HepG2 (cell line): ENCODE measurements at regions not wholly inside any gene's neighbourhood (a gene's known extent, or its start where the extent isn't known, plus 50 kb on each side); places are given as distances from the start of the nearest gene placed in this dataset.

Experiments
- ATAC-seq: fragments of 200-7000 bp; cut with Tn5 transposase; 3 replicates; pipeline ENCODE4 v1.9.1; 2020; ENCODE audit warnings: mild to moderate bottlenecking, moderate library complexity
- BruUV-seq: library from RNA; stranded (reverse); fragments of 400-500 nt; replicated peaks from 2 replicates; lab custom pipeline; 2021; lab: Mats Ljungman, UMichigan
- CTCF ChIA-PET: fragments of 300-600 bp; formaldehyde crosslinking; extraction: SDS; loops from one replicate; lab custom pipeline; 2021; ENCODE audit warnings: low total read pairs, inconsistent platforms, low intra/inter-chr PET ratio; lab: Yijun Ruan, JAX
- POLR2A ChIA-PET: fragments of 350-600 bp; sonication (Branson Sonifier 250); formaldehyde crosslinking; loops from one replicate; lab custom pipeline; 2020; ENCODE audit warnings: antibody characterized with exemption, inconsistent platforms; lab: Yijun Ruan, JAX
- DNase-seq: peaks from one replicate; pipeline ENCODE4 v3.0.0-alpha.2; 2015; ENCODE audit warnings: low spot score
- FAIRE-seq: peaks from 3 replicates; lab custom pipeline; 2011; peaks lifted over from hg19 to GRCh38; lab: Jason Lieb, UNC
- H2AFZ ChIP-seq: one replicate; pipeline ENCODE4 v1.6.1; 2011; ENCODE audit warnings: low read length, inconsistent platforms
- H3K27ac ChIP-seq: fragments of 300-600 bp; 3 replicates; pipeline ENCODE4 v1.8.0; 2011; ENCODE audit warnings: mixed run types, mild to moderate bottlenecking, mixed read lengths, low read length, inconsistent platforms; ENCODE audit not compliant: insufficient read depth; ENCODE audit errors: extremely low read length
- H3K27me3 ChIP-seq, 2 experiments: fragments of 200-600 bp in 1 of 2; 2 replicates in 1 of 2; 3 replicates in 1 of 2; pipeline versions ENCODE4 v1.6.0 to v1.8.0; 2011; ENCODE audit warnings: low read length in 2 of 2, mild to moderate bottlenecking in 2 of 2, moderate library complexity in 2 of 2, inconsistent platforms in 1 of 2; ENCODE audit not compliant: insufficient read depth in 2 of 2, control insufficient read depth in 1 of 2
- H3K36me3 ChIP-seq, 2 experiments: fragments of 200-600 bp in 1 of 2; replicated peaks in 1 of 2; 2 replicates in 1 of 2; 3 replicates in 1 of 2; pipeline versions ENCODE4 v1.5.1 to v1.8.0; 2011; ENCODE audit warnings: low read length in 2 of 2, inconsistent platforms in 1 of 2; ENCODE audit not compliant: insufficient read depth in 2 of 2, control insufficient read depth in 1 of 2
- H3K4me1 ChIP-seq: 2 replicates; pipeline ENCODE4 v1.5.1; 2012; ENCODE audit warnings: low read length, inconsistent platforms; ENCODE audit not compliant: insufficient read depth
- H3K4me2 ChIP-seq: 2 replicates; pipeline ENCODE4 v1.6.0; 2011; ENCODE audit warnings: low read depth, low read length, inconsistent platforms
- H3K4me3 ChIP-seq, 3 experiments: fragments of 200-600 bp in 1 of 3; sonication (generic), shearing (Covaris generic) in 1 of 3; replicated peaks in 1 of 3; 2 replicates each; pipeline ENCODE4 v1.5.1; 2011 to 2016; ENCODE audit warnings: low read length in 3 of 3, inconsistent platforms in 2 of 3, low read depth in 2 of 3, mild to moderate bottlenecking in 2 of 3, control low read depth in 1 of 3, mixed read lengths in 1 of 3; ENCODE audit not compliant: insufficient read depth in 1 of 3
- H3K79me2 ChIP-seq: one replicate; pipeline ENCODE4 v1.6.1; 2011; ENCODE audit warnings: low read length, inconsistent platforms; ENCODE audit not compliant: insufficient read depth
- H3K9ac ChIP-seq: 2 replicates; pipeline ENCODE4 v1.6.0; 2011; ENCODE audit warnings: mild to moderate bottlenecking, low read depth, low read length, inconsistent platforms; ENCODE audit not compliant: insufficient read depth
- H3K9me3 ChIP-seq: 2 replicates; pipeline ENCODE4 v1.5.1; 2012; ENCODE audit warnings: mild to moderate bottlenecking, low read length
- H4K20me1 ChIP-seq: 2 replicates; pipeline ENCODE4 v1.6.0; 2011; ENCODE audit warnings: inconsistent platforms, mild to moderate bottlenecking, low read length, moderate library complexity; ENCODE audit not compliant: insufficient read depth
- ATF1 ChIP-seq: IDR thresholded peaks from 2 replicates; pipeline ENCODE4 v1.6.1; 2016; ENCODE audit warnings: mild to moderate bottlenecking, control low read depth
- CHD2 ChIP-seq: IDR thresholded peaks from 2 replicates; pipeline ENCODE4 v1.6.1; 2011; ENCODE audit warnings: low read depth, low read length, improper control_type of control experiment
- EZH2 ChIP-seq: conservative IDR thresholded peaks from 2 replicates; pipeline ENCODE4 v1.6.1; 2012; ENCODE audit warnings: mild to moderate bottlenecking, low read depth, low read length, moderate library complexity
- LBX2 ChIP-seq: sonication (generic); formaldehyde crosslinking; IDR thresholded peaks from 2 replicates; pipeline ENCODE4 v1.5.0; 2020; ENCODE audit warnings: missing genetic modification reagents, mild to moderate bottlenecking, borderline replicate concordance
- RNF2 ChIP-seq: fragments of 450-650 bp; conservative IDR thresholded peaks from 2 replicates; pipeline ENCODE4 v1.6.1; 2016; ENCODE audit warnings: low read depth
- TBP ChIP-seq: sonication (generic); formaldehyde crosslinking; IDR thresholded peaks from 2 replicates; pipeline ENCODE4 v1.5.0; 2020; ENCODE audit warnings: missing genetic modification reagents
- THAP11 ChIP-seq: IDR thresholded peaks from 2 replicates; pipeline ENCODE4 v1.6.1; 2016; ENCODE audit warnings: missing biosample characterization, missing genetic modification reagents
- ZNF460 ChIP-seq: sonication (generic); formaldehyde crosslinking; IDR thresholded peaks from 2 replicates; pipeline ENCODE4 v1.5.1; 2020; ENCODE audit warnings: missing genetic modification reagents, mild to moderate bottlenecking, borderline replicate concordance
- ZNF577 ChIP-seq: sonication (generic); formaldehyde crosslinking; IDR thresholded peaks from 2 replicates; pipeline ENCODE4 v1.4.0; 2020; ENCODE audit warnings: mild to moderate bottlenecking, low read depth, missing genetic modification reagents, borderline replicate concordance
- WGBS: methylation state at CpG from one replicate; pipeline ENCODE4 v1.1.6; 2017; ENCODE audit warnings: low lambda C conversion rate; 5-methylcytosine and 5-hydroxymethylcytosine counted together
- in situ Hi-C: cut with HindIII; loops from 2 replicates; pipeline ENCODE4 v1.10.0; 2017; ENCODE audit warnings: low pct_unique_long_range_greater_than_20kb; ENCODE audit not compliant: extremely low pct_ligation_motif_present
- intact Hi-C: fragments of 100-400 bp; cut with micrococcal nuclease; formaldehyde crosslinking; loops from one replicate; pipeline ENCODE4 v1.10.0; 2022; ENCODE audit not compliant: unreplicated experiment

- TF ChIP-seq CHD2, result no peak
- no peak for TF ChIP-seq ATF1 (CRISPR knock-in tag)
- no peak for TF ChIP-seq LBX2 (CRISPR knock-in tag)
- TF ChIP-seq ZNF577 (CRISPR knock-in tag), result no peak
- no peak for TF ChIP-seq EZH2
- no peak for TF ChIP-seq ZNF460
- in situ Hi-C loops, result no loop called here
- DNase-seq (no peak), FAIRE-seq (no peak), ATAC-seq (no peak)
- no peaks in the 10 kb centered on the region for H3K36me3 ChIP-seq
- H2AFZ ChIP-seq, result no peak overlapping the region
- no peak overlapping the region for H3K9ac ChIP-seq
- no peaks in the 10 kb centered on the region for H4K20me1 ChIP-seq
- no peaks in the 10 kb centered on the region for H3K27me3 ChIP-seq
- intact Hi-C loops, result no loop called here
- BruUV-seq, result no TSS peak
- no peak overlapping the region for H3K4me2 ChIP-seq
- POLR2A ChIA-PET, result no interaction called here
- 100% methylated on average over 3 of the region's 3 CpGs for WGBS
- no peaks in the 10 kb centered on the region for H3K4me1 ChIP-seq
- H3K27ac ChIP-seq, result no peak overlapping the region
- no peaks in the 10 kb centered on the region for H3K79me2 ChIP-seq
- CTCF ChIA-PET, result no interaction called here
- H3K9me3 ChIP-seq, result no peaks in the 10 kb centered on the region
- no peak overlapping the region for H3K4me3 ChIP-seq
Measured at GRCh38 chrX:8090482-8090881, 80.6 kb downstream of the VCX2 start.

- no TSS peak for BruUV-seq
- H3K4me3 ChIP-seq, result no peak overlapping the region
- no peak overlapping the region for H3K27ac ChIP-seq
- ATAC-seq (no peak), DNase-seq (no peak), FAIRE-seq (no peak)
- peaks cover 1% of the 10 kb centered on the region; the same call in 1 of the 2 replicates for H3K4me1 ChIP-seq
- ChIA-PET POLR2A (no interaction called here), CTCF (no interaction called here)
- no peak overlapping the region for H3K4me2 ChIP-seq
- H3K9me3 ChIP-seq, result no peaks in the 10 kb centered on the region
- H3K79me2 ChIP-seq, result no peaks in the 10 kb centered on the region
- 45% methylated on average over 4 of the region's 4 CpGs for WGBS
- no peaks in the 10 kb centered on the region for H3K36me3 ChIP-seq
- intact Hi-C loops, result no loop called here
- H3K9ac ChIP-seq, result no peak overlapping the region
- H4K20me1 ChIP-seq, result no peaks in the 10 kb centered on the region
- H3K27me3 ChIP-seq, result no peaks in the 10 kb centered on the region
- no peak overlapping the region for H2AFZ ChIP-seq
- TF ChIP-seq LBX2 (CRISPR knock-in tag), result no peak
- no peak for TF ChIP-seq THAP11 (CRISPR knock-in tag)
- TF ChIP-seq RNF2, result no peak
- TF ChIP-seq TBP (CRISPR knock-in tag), result no peak
- TF ChIP-seq, all 625 proteins: peak for 0
- in situ Hi-C loops, result no loop called here
Measured at GRCh38 chrX:8089141-8089540, 81.9 kb downstream of the VCX2 start.
